ENCODE measurements at regions not wholly inside any gene's neighbourhood (a gene's known extent, or its start where the extent isn't known, plus 50 kb on each side); places are given as distances from the start of the nearest gene placed in this dataset.

- DNase-seq = peak; percentile 85
Measured at GRCh38 chr1:224486801-224487583, 52.4 kb upstream of the WDR26 start.

GRCh38 chr1:224488806-224489499 lies 54.4 kb upstream of the WDR26 start:
- peak; percentile 26 for DNase-seq

GRCh38 chr1:224489534-224490365 lies 55.2 kb upstream of the WDR26 start:
- DNase-seq = no peak

- no peak for DNase-seq
Measured at GRCh38 chr1:224490549-224491537, 56.2 kb upstream of the WDR26 start.

GRCh38 chr1:224492015-224492414 lies 57.4 kb upstream of the WDR26 start:
- no peak for DNase-seq

GRCh38 chr1:224492632-224493031 lies 58.0 kb upstream of the WDR26 start:
- DNase-seq = no peak

GRCh38 chr1:224493269-224493668 lies 58.7 kb upstream of the WDR26 start:
- no peak for DNase-seq

GRCh38 chr1:224494343-224494742 lies 59.7 kb upstream of the WDR26 start:
- DNase-seq = no peak

GRCh38 chr1:224495866-224496265 lies 61.3 kb upstream of the WDR26 start:
- no peak for DNase-seq

- no peak for DNase-seq
Measured at GRCh38 chr1:224496826-224497225, 62.2 kb upstream of the WDR26 start.

GRCh38 chr1:224497714-224498573 lies 63.3 kb upstream of the WDR26 start:
- DNase-seq = peak; percentile 80

GRCh38 chr1:224498574-224499170 lies 64.1 kb upstream of the WDR26 start:
- DNase-seq = peak; percentile 61

- DNase-seq = no peak
Measured at GRCh38 chr1:224499204-224499603, 64.6 kb upstream of the WDR26 start.

GRCh38 chr1:224500796-224501195 lies 66.2 kb upstream of the WDR26 start:
- peak; percentile 96 for DNase-seq

GRCh38 chr1:224501836-224502235 lies 67.2 kb upstream of the WDR26 start:
- DNase-seq = no peak

GRCh38 chr1:224502459-224503160 lies 68.0 kb upstream of the WDR26 start:
- peak; percentile 85 for DNase-seq

- peak; percentile 99 for DNase-seq
Measured at GRCh38 chr1:224503161-224504118, 68.8 kb upstream of the WDR26 start.

- DNase-seq = no peak
Measured at GRCh38 chr1:224504297-224505041, 69.9 kb upstream of the WDR26 start.

Measured in DMS 273 treated with DMSO at 0.1 percent for 48 hours (cell line).